H1 (cell line): ENCODE measurements at regions not wholly inside any gene's neighbourhood (a gene's known extent, or its start where the extent isn't known, plus 50 kb on each side); places are given as distances from the start of the nearest gene placed in this dataset.

Experiments used
- CEBPB ChIP-seq: IDR thresholded peaks from 2 replicates; pipeline ENCODE4 v1.6.1; 2012; ENCODE audit warnings: low read depth, low read length
- FOSL1 ChIP-seq: IDR thresholded peaks from 2 replicates; pipeline ENCODE4 v1.6.1; 2011; ENCODE audit warnings: mild to moderate bottlenecking, low read depth, low read length, moderate library complexity; ENCODE audit not compliant: insufficient read depth
- RAD21 ChIP-seq, 2 experiments: IDR thresholded peaks in 1 of 2; conservative IDR thresholded peaks in 1 of 2; 2 replicates each; pipeline ENCODE4 v1.6.1; 2011; ENCODE audit warnings: low read depth in 2 of 2, low read length in 2 of 2, improper control_type of control experiment in 1 of 2, inconsistent platforms in 1 of 2, mild to moderate bottlenecking in 1 of 2, moderate library complexity in 1 of 2
- RBBP5 ChIP-seq: IDR thresholded peaks from 2 replicates; pipeline ENCODE4 v1.7.1; 2012; ENCODE audit warnings: low read depth, mild to moderate bottlenecking, inconsistent platforms, low read length, moderate library complexity, borderline replicate concordance
- RFX5 ChIP-seq: IDR thresholded peaks from 2 replicates; pipeline ENCODE4 v1.6.1; 2011; ENCODE audit warnings: low read depth, low read length, improper control_type of control experiment, borderline replicate concordance
- RNF2 ChIP-seq: fragments of 200-900, 300-1000 bp; sonication (generic); IDR thresholded peaks from 2 replicates; pipeline ENCODE4 v1.7.1; 2016; ENCODE audit warnings: borderline replicate concordance, low read depth, mild to moderate bottlenecking, antibody characterized with exemption, low read length; ENCODE audit not compliant: poor library complexity, severe bottlenecking; ENCODE audit errors: missing control alignments
- TF ChIP-seq, protein P1 (sequence below): IDR thresholded peaks from 2 replicates; pipeline ENCODE4 v1.6.1; 2012; ENCODE audit warnings: inconsistent platforms
- TF ChIP-seq, protein P2 (sequence below): IDR thresholded peaks from 2 replicates; pipeline ENCODE4 v1.6.1; 2011; ENCODE audit warnings: low read length, improper control_type of control experiment

DNA sequence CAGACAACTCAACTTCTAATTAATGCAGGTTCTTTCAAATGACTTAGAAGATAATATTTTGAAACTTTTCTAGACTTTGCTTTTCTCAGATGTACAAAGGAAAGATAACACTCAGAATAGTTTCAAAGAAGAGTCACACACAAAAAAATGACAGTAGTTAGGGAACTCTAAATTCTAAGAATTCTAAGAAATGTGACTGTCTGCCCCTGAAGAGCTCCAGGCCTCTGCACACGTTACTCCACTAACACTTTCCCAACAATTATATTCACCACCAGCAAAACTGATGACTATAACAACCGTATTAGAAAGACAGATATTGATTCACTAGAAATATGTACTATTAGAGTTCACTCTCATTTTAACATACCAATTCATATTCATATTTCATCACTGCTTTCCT lies 133.3 kb upstream of the SMLR1 start (continued):
- TF ChIP-seq, protein P1, sequence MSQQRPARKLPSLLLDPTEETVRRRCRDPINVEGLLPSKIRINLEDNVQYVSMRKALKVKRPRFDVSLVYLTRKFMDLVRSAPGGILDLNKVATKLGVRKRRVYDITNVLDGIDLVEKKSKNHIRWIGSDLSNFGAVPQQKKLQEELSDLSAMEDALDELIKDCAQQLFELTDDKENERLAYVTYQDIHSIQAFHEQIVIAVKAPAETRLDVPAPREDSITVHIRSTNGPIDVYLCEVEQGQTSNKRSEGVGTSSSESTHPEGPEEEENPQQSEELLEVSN = no peak
- TF ChIP-seq, protein P2, sequence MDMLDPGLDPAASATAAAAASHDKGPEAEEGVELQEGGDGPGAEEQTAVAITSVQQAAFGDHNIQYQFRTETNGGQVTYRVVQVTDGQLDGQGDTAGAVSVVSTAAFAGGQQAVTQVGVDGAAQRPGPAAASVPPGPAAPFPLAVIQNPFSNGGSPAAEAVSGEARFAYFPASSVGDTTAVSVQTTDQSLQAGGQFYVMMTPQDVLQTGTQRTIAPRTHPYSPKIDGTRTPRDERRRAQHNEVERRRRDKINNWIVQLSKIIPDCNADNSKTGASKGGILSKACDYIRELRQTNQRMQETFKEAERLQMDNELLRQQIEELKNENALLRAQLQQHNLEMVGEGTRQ = no peak
- TF ChIP-seq FOSL1 (no peak), RNF2 (no peak), CEBPB (no peak), RBBP5 (no peak), RFX5 (no peak), RAD21 (IDR thresholded peaks at IDR 0.05 in 1 of 2, conservative IDR thresholded peaks at IDR 0.05 in 1 of 2; ENCODE audit: low read depth in 2 of 2, low read length in 2 of 2) (no peak)
